ENCODE measurements at regions not wholly inside any gene's neighbourhood (a gene's known extent, or its start where the extent isn't known, plus 50 kb on each side); places are given as distances from the start of the nearest gene placed in this dataset.

DNA sequence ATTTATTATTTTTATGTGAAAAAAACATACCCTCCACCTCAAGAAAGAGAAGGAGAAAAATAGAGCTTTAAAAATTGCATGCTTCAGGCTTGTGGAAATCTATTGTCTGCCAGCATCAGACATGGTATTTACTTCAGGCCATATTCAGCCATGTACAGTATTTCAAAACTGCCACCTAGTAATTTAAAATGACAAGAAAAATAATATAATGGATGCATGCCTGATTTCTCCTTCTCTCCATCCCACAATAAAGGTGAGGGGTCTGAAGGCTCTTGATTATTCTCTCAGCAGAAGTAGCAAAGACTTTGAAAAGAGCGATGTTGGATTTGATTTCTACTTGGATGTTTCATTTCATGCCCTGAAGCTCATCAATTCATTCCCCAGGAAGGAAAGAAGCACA, 250.7 kb downstream of the TBC1D4 start:
- Mint-ChIP-seq H3K9me3 (peaks cover 1 to 9% (median 5%) of the 10 kb centered on the region in 7 donors), H3K4me1 (peaks cover 17% of the 10 kb centered on the region), H3K36me3 (no peaks in the 10 kb centered on the region), H3K27ac (no peak overlapping the region), H3K27me3 (ENCODE audit: low read depth in 3 of 3) (peaks cover 0 to 2% (median 1%) of the 10 kb centered on the region in 3 donors), H3K4me3 (no peak overlapping the region)
- intact Hi-C loops (cut with micrococcal nuclease) = no loop called here
- no peak overlapping the region for H3K9ac ChIP-seq (ENCODE audit: insufficient read depth, low read length, poor library complexity, severe bottlenecking)
- H3K4me1 ChIP-seq (ENCODE audit: control insufficient read depth in 1 of 2, insufficient read depth in 2 of 2, low read length in 2 of 2) = peaks cover 0 to 24% of the 10 kb centered on the region in 2 donors
- peaks cover 0 to 4% of the 10 kb centered on the region in 2 donors for H3K9me3 ChIP-seq (replicated peaks in 1 of 2; ENCODE audit: control insufficient read depth in 1 of 2, insufficient read depth in 1 of 2, low read length in 2 of 2)
- TF ChIP-seq, protein P1, sequence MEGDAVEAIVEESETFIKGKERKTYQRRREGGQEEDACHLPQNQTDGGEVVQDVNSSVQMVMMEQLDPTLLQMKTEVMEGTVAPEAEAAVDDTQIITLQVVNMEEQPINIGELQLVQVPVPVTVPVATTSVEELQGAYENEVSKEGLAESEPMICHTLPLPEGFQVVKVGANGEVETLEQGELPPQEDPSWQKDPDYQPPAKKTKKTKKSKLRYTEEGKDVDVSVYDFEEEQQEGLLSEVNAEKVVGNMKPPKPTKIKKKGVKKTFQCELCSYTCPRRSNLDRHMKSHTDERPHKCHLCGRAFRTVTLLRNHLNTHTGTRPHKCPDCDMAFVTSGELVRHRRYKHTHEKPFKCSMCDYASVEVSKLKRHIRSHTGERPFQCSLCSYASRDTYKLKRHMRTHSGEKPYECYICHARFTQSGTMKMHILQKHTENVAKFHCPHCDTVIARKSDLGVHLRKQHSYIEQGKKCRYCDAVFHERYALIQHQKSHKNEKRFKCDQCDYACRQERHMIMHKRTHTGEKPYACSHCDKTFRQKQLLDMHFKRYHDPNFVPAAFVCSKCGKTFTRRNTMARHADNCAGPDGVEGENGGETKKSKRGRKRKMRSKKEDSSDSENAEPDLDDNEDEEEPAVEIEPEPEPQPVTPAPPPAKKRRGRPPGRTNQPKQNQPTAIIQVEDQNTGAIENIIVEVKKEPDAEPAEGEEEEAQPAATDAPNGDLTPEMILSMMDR (IDR thresholded peaks at IDR 0.05) = no peak
- no peaks in the 10 kb centered on the region for H3K79me2 ChIP-seq (ENCODE audit: insufficient read depth, low read length)
- H3K27ac ChIP-seq (ENCODE audit: low read depth in 1 of 2, low read length in 2 of 2) = no peak overlapping the region
- no peaks in the 10 kb centered on the region for H3K36me3 ChIP-seq (replicated peaks in 1 of 2; ENCODE audit: control insufficient read depth in 1 of 2, insufficient read depth in 2 of 2, low read length in 2 of 2)
- no peak for DNase-seq
- WGBS (ENCODE audit: insufficient coverage) = no CpG with 5 or more reads among the region's 1 CpG
- no peak overlapping the region for H3K4me2 ChIP-seq (replicated peaks; ENCODE audit: extremely low read depth, low read length, poor library complexity, severe bottlenecking)
- H3K27me3 ChIP-seq (ENCODE audit: control insufficient read depth in 2 of 2, insufficient read depth in 2 of 2, low read length in 2 of 2) = no peaks in the 10 kb centered on the region
- H2AFZ ChIP-seq (ENCODE audit: insufficient read depth, low read depth, low read length, poor library complexity, severe bottlenecking) = no peak overlapping the region
- no peak overlapping the region for H3K4me3 ChIP-seq (replicated peaks in 1 of 3; ENCODE audit: low read depth in 2 of 3, low read length in 3 of 3)
- no peaks in the 10 kb centered on the region for H4K20me1 ChIP-seq (ENCODE audit: insufficient read depth, low read length)

DNA sequence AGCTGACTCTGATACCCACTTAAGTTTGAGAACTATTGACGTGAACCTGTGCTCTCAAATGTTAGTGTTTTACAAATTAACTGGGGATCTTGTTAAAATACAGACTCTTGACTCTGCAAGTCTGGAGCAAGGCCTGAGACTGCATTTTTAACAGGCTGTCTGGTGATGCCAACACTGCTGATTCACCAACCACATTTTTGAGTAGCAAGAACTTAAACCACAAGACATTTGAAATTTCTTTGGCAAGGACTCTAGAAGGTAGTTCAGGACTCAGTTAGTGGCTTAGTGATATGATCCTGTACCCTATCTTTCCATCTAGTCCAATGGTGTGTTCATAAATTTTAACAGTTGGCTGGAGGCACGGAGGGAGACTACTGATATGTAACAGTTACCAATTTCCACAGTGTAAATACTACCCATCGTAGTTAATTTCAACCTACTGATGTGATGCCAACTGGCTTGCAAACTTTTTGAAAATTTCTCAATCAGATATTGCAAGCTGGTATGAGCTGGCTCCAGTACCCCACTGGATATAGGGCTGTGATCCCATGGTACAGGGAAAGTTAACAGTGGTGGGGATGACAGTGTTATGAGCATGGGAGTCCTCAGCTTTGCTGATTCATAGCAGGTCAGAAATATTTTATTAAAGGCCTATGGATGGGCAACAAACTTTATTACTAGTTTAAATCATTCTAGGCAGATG, 255.1 kb downstream of the TBC1D4 start:
- Histone ChIP-seq H3K9ac (ENCODE audit: insufficient read depth, low read length, poor library complexity, severe bottlenecking) (no peak overlapping the region), H4K20me1 (ENCODE audit: insufficient read depth, low read length) (no peaks in the 10 kb centered on the region), H3K9me3 (replicated peaks in 1 of 2; ENCODE audit: control insufficient read depth in 1 of 2, insufficient read depth in 1 of 2, low read length in 2 of 2) (no peaks in the 10 kb centered on the region), H3K27me3 (ENCODE audit: control insufficient read depth in 2 of 2, insufficient read depth in 2 of 2, low read length in 2 of 2) (no peaks in the 10 kb centered on the region), H3K4me2 (replicated peaks; ENCODE audit: extremely low read depth, low read length, poor library complexity, severe bottlenecking) (no peak overlapping the region), H3K79me2 (ENCODE audit: insufficient read depth, low read length) (no peaks in the 10 kb centered on the region), H3K36me3 (replicated peaks in 1 of 2; ENCODE audit: control insufficient read depth in 1 of 2, insufficient read depth in 2 of 2, low read length in 2 of 2) (no peaks in the 10 kb centered on the region), H2AFZ (ENCODE audit: insufficient read depth, low read depth, low read length, poor library complexity, severe bottlenecking) (no peak overlapping the region), H3K27ac (ENCODE audit: low read depth in 1 of 2, low read length in 2 of 2) (no peak overlapping the region), H3K4me1 (ENCODE audit: control insufficient read depth in 1 of 2, insufficient read depth in 2 of 2, low read length in 2 of 2) (peaks cover 4 to 37% of the 10 kb centered on the region in 2 donors), H3K4me3 (replicated peaks in 1 of 3; ENCODE audit: low read depth in 2 of 3, low read length in 3 of 3) (no peak overlapping the region)
- intact Hi-C loops (cut with micrococcal nuclease) = no loop called here
- WGBS (ENCODE audit: insufficient coverage) = 0% methylated on average over 1 of the region's 3 CpGs
- Mint-ChIP-seq H3K9me3 (peaks cover 0 to 12% (median under 1%) of the 10 kb centered on the region in 7 donors), H3K36me3 (no peaks in the 10 kb centered on the region), H3K4me1 (peaks cover 26% of the 10 kb centered on the region), H3K27ac (peak overlapping the region in 1 of 7 donors; percentile 76), H3K4me3 (no peak overlapping the region), H3K27me3 (ENCODE audit: low read depth in 3 of 3) (peaks cover 0 to 2% (median 1%) of the 10 kb centered on the region in 3 donors)
- DNase-seq = peak in 1 of 3 donors; percentile 3
- TF ChIP-seq, protein P1 (IDR thresholded peaks at IDR 0.05) = no peak

All from CD14-positive monocyte (primary cell).